Activated T-cell treated with anti-CD3 and anti-CD28 coated beads, Interleukin-2, amount 50 U/mL, for 4 hours (primary cell): ENCODE measurements at regions not wholly inside any gene's neighbourhood (a gene's known extent, or its start where the extent isn't known, plus 50 kb on each side); places are given as distances from the start of the nearest gene placed in this dataset.

Source experiments
- ATAC-seq, 2 donors: fragments of 200-7000 bp; cut with Tn5 transposase; one replicate each; pipeline ENCODE4 v1.10.0; 2021
- DNase-seq: peaks from one replicate; pipeline ENCODE4 v3.0.0-alpha.2; 2020
- H3K27me3 Mint-ChIP-seq: one replicate; pipeline ENCODE4 v1.8.0; 2021; ENCODE audit warnings: low read depth, mixed read lengths
- H3K36me3 Mint-ChIP-seq: one replicate; pipeline ENCODE4 v1.8.0; 2022; ENCODE audit warnings: mixed read lengths; ENCODE audit not compliant: insufficient read depth
- H3K4me1 Mint-ChIP-seq: one replicate; pipeline ENCODE4 v1.8.0; 2021; ENCODE audit warnings: low read depth, mixed read lengths
- H3K4me3 Mint-ChIP-seq: one replicate; pipeline ENCODE4 v1.8.0; 2021; ENCODE audit warnings: mild to moderate bottlenecking, moderate library complexity, mixed read lengths
- H3K9me3 Mint-ChIP-seq: one replicate; pipeline ENCODE4 v1.8.0; 2021; ENCODE audit warnings: mixed read lengths

- Mint-ChIP-seq H3K27me3 (no peaks in the 10 kb centered on the region), H3K36me3 (no peaks in the 10 kb centered on the region), H3K4me1 (no peaks in the 10 kb centered on the region), H3K9me3 (peaks cover 4% of the 10 kb centered on the region), H3K4me3 (no peak overlapping the region)
- no peak for ATAC-seq
- no peak for DNase-seq
These were observed 153.3 kb downstream of the TMEM26 start for GRCh38 chr10:61299841-61300240.

GRCh38 chr10:61299156-61299555, 154.0 kb downstream of the TMEM26 start:
- DNase-seq, result no peak
- ATAC-seq, result no peak
- Mint-ChIP-seq H3K36me3 (no peaks in the 10 kb centered on the region), H3K9me3 (peaks cover 4% of the 10 kb centered on the region), H3K4me3 (no peak overlapping the region), H3K27me3 (no peaks in the 10 kb centered on the region), H3K4me1 (no peaks in the 10 kb centered on the region)

GRCh38 chr10:61298194-61298593, 155.0 kb downstream of the TMEM26 start:
- H3K4me3 Mint-ChIP-seq, result no peak overlapping the region
- no peaks in the 10 kb centered on the region for H3K27me3 Mint-ChIP-seq
- no peak for DNase-seq

GRCh38 chr10:61296161-61296560, 157.0 kb downstream of the TMEM26 start:
- Mint-ChIP-seq H3K36me3 (no peaks in the 10 kb centered on the region), H3K4me1 (no peaks in the 10 kb centered on the region), H3K4me3 (no peak overlapping the region), H3K9me3 (peaks cover 4% of the 10 kb centered on the region), H3K27me3 (peaks cover 5% of the 10 kb centered on the region)
- ATAC-seq (no peak), DNase-seq (no peak)

More at GRCh38 chr10:61298194-61298593, 155.0 kb downstream of the TMEM26 start:
- no peaks in the 10 kb centered on the region for H3K4me1 Mint-ChIP-seq
- ATAC-seq, result no peak
- H3K9me3 Mint-ChIP-seq, result peaks cover 4% of the 10 kb centered on the region
- no peaks in the 10 kb centered on the region for H3K36me3 Mint-ChIP-seq

- Mint-ChIP-seq H3K36me3 (no peaks in the 10 kb centered on the region), H3K27me3 (peaks cover 5% of the 10 kb centered on the region), H3K4me3 (no peak overlapping the region), H3K4me1 (no peaks in the 10 kb centered on the region), H3K9me3 (peaks cover 4% of the 10 kb centered on the region)
- DNase-seq (no peak), ATAC-seq (no peak)
These were observed 159.1 kb downstream of the TMEM26 start for GRCh38 chr10:61294131-61294530.

- no peak overlapping the region for H3K4me3 Mint-ChIP-seq
- peaks cover 5% of the 10 kb centered on the region for H3K27me3 Mint-ChIP-seq
- no peaks in the 10 kb centered on the region for H3K9me3 Mint-ChIP-seq
- ATAC-seq (no peak), DNase-seq (no peak)
- peaks cover 16% of the 10 kb centered on the region for H3K4me1 Mint-ChIP-seq
- no peaks in the 10 kb centered on the region for H3K36me3 Mint-ChIP-seq
These were observed 163.4 kb downstream of the TMEM26 start for GRCh38 chr10:61289813-61290212.

GRCh38 chr10:61286686-61287085, 166.5 kb downstream of the TMEM26 start:
- Mint-ChIP-seq H3K9me3 (no peaks in the 10 kb centered on the region), H3K4me3 (peak overlapping the region; percentile 11), H3K36me3 (no peaks in the 10 kb centered on the region), H3K27me3 (no peaks in the 10 kb centered on the region), H3K4me1 (peaks cover 17% of the 10 kb centered on the region)
- peak; percentile 84 to 88 for ATAC-seq
- DNase-seq, result no peak

GRCh38 chr10:61285749-61286148, 167.4 kb downstream of the TMEM26 start:
- ATAC-seq (no peak), DNase-seq (no peak)
- peaks cover 17% of the 10 kb centered on the region for H3K4me1 Mint-ChIP-seq
- no peaks in the 10 kb centered on the region for H3K36me3 Mint-ChIP-seq
- H3K27me3 Mint-ChIP-seq, result no peaks in the 10 kb centered on the region
- H3K9me3 Mint-ChIP-seq, result no peaks in the 10 kb centered on the region
- no peak overlapping the region for H3K4me3 Mint-ChIP-seq

GRCh38 chr10:61284222-61284890, 168.8 kb downstream of the TMEM26 start:
- H3K4me3 Mint-ChIP-seq, result peak overlapping the region; percentile 29
- H3K36me3 Mint-ChIP-seq, result no peaks in the 10 kb centered on the region
- H3K4me1 Mint-ChIP-seq, result peaks cover 19% of the 10 kb centered on the region
- no peak for DNase-seq
- ATAC-seq, result peak in 1 of 2 donors; percentile 32
- no peaks in the 10 kb centered on the region for H3K9me3 Mint-ChIP-seq
- peaks cover 2% of the 10 kb centered on the region for H3K27me3 Mint-ChIP-seq

GRCh38 chr10:61283481-61284221, 169.5 kb downstream of the TMEM26 start:
- H3K27me3 Mint-ChIP-seq, result peaks cover 2% of the 10 kb centered on the region
- H3K4me3 Mint-ChIP-seq, result peak overlapping the region; percentile 29
- no peaks in the 10 kb centered on the region for H3K36me3 Mint-ChIP-seq
- peaks cover 20% of the 10 kb centered on the region for H3K4me1 Mint-ChIP-seq
- DNase-seq, result no peak
- no peaks in the 10 kb centered on the region for H3K9me3 Mint-ChIP-seq
- ATAC-seq, result no peak

- no peaks in the 10 kb centered on the region for H3K36me3 Mint-ChIP-seq
- DNase-seq (no peak), ATAC-seq (no peak)
- peaks cover 19% of the 10 kb centered on the region for H3K4me1 Mint-ChIP-seq
- peaks cover 2% of the 10 kb centered on the region for H3K27me3 Mint-ChIP-seq
- H3K4me3 Mint-ChIP-seq, result no peak overlapping the region
- no peaks in the 10 kb centered on the region for H3K9me3 Mint-ChIP-seq
These were observed 170.1 kb downstream of the TMEM26 start for GRCh38 chr10:61283066-61283465.

GRCh38 chr10:61280303-61280702, 172.9 kb downstream of the TMEM26 start:
- DNase-seq, result no peak
- Mint-ChIP-seq H3K4me1 (peaks cover 4% of the 10 kb centered on the region), H3K4me3 (no peak overlapping the region), H3K9me3 (no peaks in the 10 kb centered on the region), H3K36me3 (no peaks in the 10 kb centered on the region), H3K27me3 (peaks cover 2% of the 10 kb centered on the region)
- no peak for ATAC-seq

GRCh38 chr10:61279400-61279799, 173.8 kb downstream of the TMEM26 start:
- no peaks in the 10 kb centered on the region for H3K9me3 Mint-ChIP-seq

GRCh38 chr10:61278556-61278955, 174.6 kb downstream of the TMEM26 start:
- DNase-seq (no peak), ATAC-seq (no peak)
- Mint-ChIP-seq H3K9me3 (no peaks in the 10 kb centered on the region), H3K36me3 (no peaks in the 10 kb centered on the region), H3K27me3 (peaks cover 11% of the 10 kb centered on the region), H3K4me3 (no peak overlapping the region), H3K4me1 (peaks cover 2% of the 10 kb centered on the region)

More at GRCh38 chr10:61279400-61279799, 173.8 kb downstream of the TMEM26 start:
- peaks cover 7% of the 10 kb centered on the region for H3K27me3 Mint-ChIP-seq
- H3K36me3 Mint-ChIP-seq, result no peaks in the 10 kb centered on the region
- H3K4me1 Mint-ChIP-seq, result peaks cover 2% of the 10 kb centered on the region
- H3K4me3 Mint-ChIP-seq, result no peak overlapping the region
- DNase-seq, result no peak
- no peak for ATAC-seq

GRCh38 chr10:61272781-61273180, 180.4 kb downstream of the TMEM26 start:
- ATAC-seq (no peak), DNase-seq (no peak)
- Mint-ChIP-seq H3K4me1 (no peaks in the 10 kb centered on the region), H3K4me3 (no peak overlapping the region), H3K9me3 (no peaks in the 10 kb centered on the region), H3K27me3 (peaks cover 18% of the 10 kb centered on the region), H3K36me3 (no peaks in the 10 kb centered on the region)
